ENCODE measurements at regions not wholly inside any gene's neighbourhood (a gene's known extent, or its start where the extent isn't known, plus 50 kb on each side); places are given as distances from the start of the nearest gene placed in this dataset.

DNA sequence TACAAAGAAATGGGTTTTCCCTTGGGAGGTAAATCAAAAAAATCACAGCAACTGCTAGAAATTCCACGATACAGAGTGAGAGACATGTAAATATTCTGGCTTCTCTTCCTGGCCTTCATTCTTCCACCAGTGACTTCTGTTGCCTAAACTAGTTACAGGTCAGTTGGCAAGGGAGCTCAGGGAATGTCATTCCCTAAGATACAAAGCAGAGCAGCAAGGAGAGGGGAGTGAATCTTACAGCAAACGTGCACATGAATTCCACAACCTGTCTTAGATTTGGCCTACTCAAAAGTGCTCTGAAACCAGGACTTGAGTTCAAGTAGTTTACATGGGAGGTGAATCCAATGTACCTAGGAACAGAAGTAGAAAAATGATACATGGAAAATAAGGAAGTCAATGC is 445.3 kb upstream of the LRRC7 start (continued):
- TF ChIP-seq, protein P1, sequence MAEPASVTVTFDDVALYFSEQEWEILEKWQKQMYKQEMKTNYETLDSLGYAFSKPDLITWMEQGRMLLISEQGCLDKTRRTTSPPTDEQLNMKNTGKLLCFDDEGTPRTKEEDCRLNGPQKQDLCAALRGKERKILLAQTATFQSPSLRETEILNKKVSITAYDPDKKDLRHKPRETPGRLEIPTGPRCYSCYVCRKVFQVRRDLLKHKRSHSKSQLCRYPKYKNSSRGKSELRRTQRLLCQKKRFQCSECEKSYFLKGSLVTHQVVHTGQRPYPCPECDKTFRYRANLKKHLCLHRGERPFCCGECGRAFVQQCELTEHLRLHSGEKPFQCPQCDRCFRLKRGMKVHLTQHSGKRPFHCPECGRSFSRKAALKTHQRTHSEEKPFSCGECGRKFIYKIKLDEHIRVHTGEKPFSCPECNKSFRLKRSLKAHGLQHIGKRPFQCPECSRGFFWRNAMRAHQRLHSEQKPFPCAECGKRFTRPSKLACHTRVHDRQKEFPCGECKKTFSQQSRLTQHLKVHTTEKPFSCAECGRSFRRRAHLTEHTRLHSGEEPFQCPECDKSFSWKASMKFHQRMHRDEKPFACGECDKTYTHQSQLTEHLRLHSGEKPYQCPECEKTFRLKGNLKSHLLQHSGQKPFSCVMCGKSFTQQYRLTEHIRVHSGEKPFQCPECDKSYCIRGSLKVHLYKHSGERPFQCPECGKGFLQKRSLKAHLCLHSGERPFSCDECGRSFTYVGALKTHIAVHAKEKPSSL (CRISPR knock-in tag; conservative IDR thresholded peaks at IDR 0.05): no peak
- TF ChIP-seq CREB1 (CRISPR knock-in tag; IDR thresholded peaks at IDR 0.05) (no peak), PRRX2 (CRISPR knock-in tag; IDR thresholded peaks at IDR 0.05) (no peak)

DNA sequence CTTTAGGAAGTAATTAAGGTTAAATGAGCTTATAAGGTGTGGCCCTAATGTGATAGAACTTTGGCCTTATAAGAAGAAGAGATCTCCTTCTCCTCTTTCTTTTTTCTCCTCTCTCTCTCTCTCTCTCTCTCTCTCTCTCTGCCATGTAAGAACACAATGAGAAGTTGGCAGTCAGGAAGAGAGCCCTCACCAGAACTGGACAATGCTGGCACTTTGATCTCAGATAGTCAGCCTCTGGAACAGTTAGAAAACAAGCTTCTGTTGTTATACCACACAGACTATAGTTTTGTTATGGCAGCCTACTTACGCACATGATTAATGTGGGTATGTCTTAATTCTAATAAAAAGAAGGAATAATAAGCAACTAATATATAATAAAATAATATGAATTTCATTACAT is 444.2 kb upstream of the LRRC7 start:
- ATAC-seq (no peak), DNase-seq (ENCODE audit: low spot score) (no peak)
- peaks cover 6% of the 10 kb centered on the region; the same call in 1 of the 2 replicates for H3K27me3 Mint-ChIP-seq (ENCODE audit: low read depth)
- H3K4me1 Mint-ChIP-seq: peaks cover 44% of the 10 kb centered on the region
- ChIA-PET CTCF (no interaction called here), POLR2A (no interaction called here)
- TF ChIP-seq, protein P2, sequence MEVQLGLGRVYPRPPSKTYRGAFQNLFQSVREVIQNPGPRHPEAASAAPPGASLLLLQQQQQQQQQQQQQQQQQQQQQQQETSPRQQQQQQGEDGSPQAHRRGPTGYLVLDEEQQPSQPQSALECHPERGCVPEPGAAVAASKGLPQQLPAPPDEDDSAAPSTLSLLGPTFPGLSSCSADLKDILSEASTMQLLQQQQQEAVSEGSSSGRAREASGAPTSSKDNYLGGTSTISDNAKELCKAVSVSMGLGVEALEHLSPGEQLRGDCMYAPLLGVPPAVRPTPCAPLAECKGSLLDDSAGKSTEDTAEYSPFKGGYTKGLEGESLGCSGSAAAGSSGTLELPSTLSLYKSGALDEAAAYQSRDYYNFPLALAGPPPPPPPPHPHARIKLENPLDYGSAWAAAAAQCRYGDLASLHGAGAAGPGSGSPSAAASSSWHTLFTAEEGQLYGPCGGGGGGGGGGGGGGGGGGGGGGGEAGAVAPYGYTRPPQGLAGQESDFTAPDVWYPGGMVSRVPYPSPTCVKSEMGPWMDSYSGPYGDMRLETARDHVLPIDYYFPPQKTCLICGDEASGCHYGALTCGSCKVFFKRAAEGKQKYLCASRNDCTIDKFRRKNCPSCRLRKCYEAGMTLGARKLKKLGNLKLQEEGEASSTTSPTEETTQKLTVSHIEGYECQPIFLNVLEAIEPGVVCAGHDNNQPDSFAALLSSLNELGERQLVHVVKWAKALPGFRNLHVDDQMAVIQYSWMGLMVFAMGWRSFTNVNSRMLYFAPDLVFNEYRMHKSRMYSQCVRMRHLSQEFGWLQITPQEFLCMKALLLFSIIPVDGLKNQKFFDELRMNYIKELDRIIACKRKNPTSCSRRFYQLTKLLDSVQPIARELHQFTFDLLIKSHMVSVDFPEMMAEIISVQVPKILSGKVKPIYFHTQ (CRISPR knock-in tag; IDR thresholded peaks at IDR 0.05): no peak
- TF ChIP-seq, protein P3, sequence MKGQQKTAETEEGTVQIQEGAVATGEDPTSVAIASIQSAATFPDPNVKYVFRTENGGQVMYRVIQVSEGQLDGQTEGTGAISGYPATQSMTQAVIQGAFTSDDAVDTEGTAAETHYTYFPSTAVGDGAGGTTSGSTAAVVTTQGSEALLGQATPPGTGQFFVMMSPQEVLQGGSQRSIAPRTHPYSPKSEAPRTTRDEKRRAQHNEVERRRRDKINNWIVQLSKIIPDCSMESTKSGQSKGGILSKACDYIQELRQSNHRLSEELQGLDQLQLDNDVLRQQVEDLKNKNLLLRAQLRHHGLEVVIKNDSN (CRISPR knock-in tag; IDR thresholded peaks at IDR 0.05): no peak
- TF ChIP-seq, protein P1 (CRISPR knock-in tag; conservative IDR thresholded peaks at IDR 0.05): no peak
- TF ChIP-seq, protein P4, sequence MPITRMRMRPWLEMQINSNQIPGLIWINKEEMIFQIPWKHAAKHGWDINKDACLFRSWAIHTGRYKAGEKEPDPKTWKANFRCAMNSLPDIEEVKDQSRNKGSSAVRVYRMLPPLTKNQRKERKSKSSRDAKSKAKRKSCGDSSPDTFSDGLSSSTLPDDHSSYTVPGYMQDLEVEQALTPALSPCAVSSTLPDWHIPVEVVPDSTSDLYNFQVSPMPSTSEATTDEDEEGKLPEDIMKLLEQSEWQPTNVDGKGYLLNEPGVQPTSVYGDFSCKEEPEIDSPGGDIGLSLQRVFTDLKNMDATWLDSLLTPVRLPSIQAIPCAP (CRISPR knock-in tag; IDR thresholded peaks at IDR 0.05): no peak
- TF ChIP-seq, protein P5, sequence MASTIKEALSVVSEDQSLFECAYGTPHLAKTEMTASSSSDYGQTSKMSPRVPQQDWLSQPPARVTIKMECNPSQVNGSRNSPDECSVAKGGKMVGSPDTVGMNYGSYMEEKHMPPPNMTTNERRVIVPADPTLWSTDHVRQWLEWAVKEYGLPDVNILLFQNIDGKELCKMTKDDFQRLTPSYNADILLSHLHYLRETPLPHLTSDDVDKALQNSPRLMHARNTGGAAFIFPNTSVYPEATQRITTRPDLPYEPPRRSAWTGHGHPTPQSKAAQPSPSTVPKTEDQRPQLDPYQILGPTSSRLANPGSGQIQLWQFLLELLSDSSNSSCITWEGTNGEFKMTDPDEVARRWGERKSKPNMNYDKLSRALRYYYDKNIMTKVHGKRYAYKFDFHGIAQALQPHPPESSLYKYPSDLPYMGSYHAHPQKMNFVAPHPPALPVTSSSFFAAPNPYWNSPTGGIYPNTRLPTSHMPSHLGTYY (CRISPR knock-in tag; IDR thresholded peaks at IDR 0.05): no peak
- H3K4me3 Mint-ChIP-seq: no peak overlapping the region
- H3K27ac Mint-ChIP-seq: no peak overlapping the region
- peaks cover 14% of the 10 kb centered on the region for H3K9me3 Mint-ChIP-seq
- peaks cover 6% of the 10 kb centered on the region for H3K36me3 Mint-ChIP-seq

DNA sequence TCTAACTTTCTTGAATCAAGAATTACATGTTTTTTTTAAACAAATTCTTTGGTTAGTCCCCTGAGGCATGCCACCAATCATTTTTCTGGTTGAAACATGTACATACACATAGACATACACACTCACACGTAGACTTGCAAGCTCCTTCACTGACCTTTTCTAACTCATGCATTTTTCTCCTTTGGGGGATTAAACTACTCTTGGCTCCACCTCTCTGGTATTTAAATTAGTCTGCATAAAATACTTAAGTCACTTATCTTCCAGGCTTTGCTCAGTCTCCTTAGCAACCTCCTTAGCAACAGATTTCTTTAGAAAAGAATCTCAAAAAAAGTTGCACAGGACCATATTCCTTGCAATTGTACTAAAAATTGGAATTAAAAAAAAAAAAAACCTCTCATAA is 440.9 kb upstream of the LRRC7 start:
- Mint-ChIP-seq H3K4me3 (no peak overlapping the region), H3K9me3 (0 out of 2 replicates have a peak, but pooled peaks cover 3% of the 10 kb centered on the region), H3K4me1 (peaks cover 47% of the 10 kb centered on the region), H3K36me3 (no peaks in the 10 kb centered on the region), H3K27ac (no peak overlapping the region), H3K27me3 (ENCODE audit: low read depth) (no peaks in the 10 kb centered on the region)
- ATAC-seq (no peak), DNase-seq (ENCODE audit: low spot score) (no peak)
- ChIA-PET POLR2A (interaction anchor here (0.6 kb wide), 1 partner anchor 520 kb away, joined by 3 read pairs; no protein-coding TSS in a partner anchor), CTCF (no interaction called here)
- TF ChIP-seq, protein P6, sequence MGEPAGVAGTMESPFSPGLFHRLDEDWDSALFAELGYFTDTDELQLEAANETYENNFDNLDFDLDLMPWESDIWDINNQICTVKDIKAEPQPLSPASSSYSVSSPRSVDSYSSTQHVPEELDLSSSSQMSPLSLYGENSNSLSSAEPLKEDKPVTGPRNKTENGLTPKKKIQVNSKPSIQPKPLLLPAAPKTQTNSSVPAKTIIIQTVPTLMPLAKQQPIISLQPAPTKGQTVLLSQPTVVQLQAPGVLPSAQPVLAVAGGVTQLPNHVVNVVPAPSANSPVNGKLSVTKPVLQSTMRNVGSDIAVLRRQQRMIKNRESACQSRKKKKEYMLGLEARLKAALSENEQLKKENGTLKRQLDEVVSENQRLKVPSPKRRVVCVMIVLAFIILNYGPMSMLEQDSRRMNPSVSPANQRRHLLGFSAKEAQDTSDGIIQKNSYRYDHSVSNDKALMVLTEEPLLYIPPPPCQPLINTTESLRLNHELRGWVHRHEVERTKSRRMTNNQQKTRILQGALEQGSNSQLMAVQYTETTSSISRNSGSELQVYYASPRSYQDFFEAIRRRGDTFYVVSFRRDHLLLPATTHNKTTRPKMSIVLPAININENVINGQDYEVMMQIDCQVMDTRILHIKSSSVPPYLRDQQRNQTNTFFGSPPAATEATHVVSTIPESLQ (CRISPR knock-in tag; IDR thresholded peaks at IDR 0.05): no peak
- TF ChIP-seq, protein P5 (CRISPR knock-in tag; IDR thresholded peaks at IDR 0.05): no peak
- TF ChIP-seq SMAD3 (CRISPR knock-in tag; IDR thresholded peaks at IDR 0.05; ENCODE audit: borderline replicate concordance): no peak
- TF ChIP-seq, protein P7, sequence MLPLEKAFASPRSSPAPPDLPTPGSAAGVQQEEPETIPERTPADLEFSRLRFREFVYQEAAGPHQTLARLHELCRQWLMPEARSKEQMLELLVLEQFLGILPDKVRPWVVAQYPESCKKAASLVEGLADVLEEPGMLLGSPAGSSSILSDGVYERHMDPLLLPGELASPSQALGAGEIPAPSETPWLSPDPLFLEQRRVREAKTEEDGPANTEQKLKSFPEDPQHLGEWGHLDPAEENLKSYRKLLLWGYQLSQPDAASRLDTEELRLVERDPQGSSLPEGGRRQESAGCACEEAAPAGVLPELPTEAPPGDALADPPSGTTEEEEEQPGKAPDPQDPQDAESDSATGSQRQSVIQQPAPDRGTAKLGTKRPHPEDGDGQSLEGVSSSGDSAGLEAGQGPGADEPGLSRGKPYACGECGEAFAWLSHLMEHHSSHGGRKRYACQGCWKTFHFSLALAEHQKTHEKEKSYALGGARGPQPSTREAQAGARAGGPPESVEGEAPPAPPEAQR (CRISPR knock-in tag; IDR thresholded peaks at IDR 0.05): no peak

Measured in WTC11 (cell line).